Activated naive CD4-positive, alpha-beta T cell treated with anti-CD3 and anti-CD28 coated beads, Interleukin-2, amount 50 U/mL, for 72 hours (primary cell): ENCODE measurements at regions not wholly inside any gene's neighbourhood (a gene's known extent, or its start where the extent isn't known, plus 50 kb on each side); places are given as distances from the start of the nearest gene placed in this dataset.
"Not testable (repeated sequence)": the region's sequence is repeated elsewhere in the genome, so short reads cannot be mapped to it uniquely, and the experiment has no call there.

ENCODE experiments used
- ATAC-seq, 2 donors: fragments of 150-1000 bp; cut with Tn5 transposase; 2 replicates each; pipeline ENCODE4 v1.10.0; 2021; ENCODE audit warnings: mild to moderate bottlenecking in 2 of 2, moderate library complexity in 2 of 2
- DNase-seq, 2 donors: peaks; one replicate each; pipeline ENCODE4 v3.0.0; 2021 to 2022; ENCODE audit warnings: low spot score in 2 of 2
- H3K27ac Mint-ChIP-seq, 2 donors: one replicate each; pipeline ENCODE4 v1.8.0; 2022; ENCODE audit warnings: mild to moderate bottlenecking in 2 of 2, mixed read lengths in 2 of 2
- H3K36me3 Mint-ChIP-seq, 2 donors: one replicate each; pipeline ENCODE4 v1.8.0; 2022; ENCODE audit warnings: mixed read lengths in 2 of 2
- H3K9me3 Mint-ChIP-seq, 2 donors: one replicate each; pipeline ENCODE4 v1.8.0; 2022; ENCODE audit warnings: mixed read lengths in 2 of 2

DNA sequence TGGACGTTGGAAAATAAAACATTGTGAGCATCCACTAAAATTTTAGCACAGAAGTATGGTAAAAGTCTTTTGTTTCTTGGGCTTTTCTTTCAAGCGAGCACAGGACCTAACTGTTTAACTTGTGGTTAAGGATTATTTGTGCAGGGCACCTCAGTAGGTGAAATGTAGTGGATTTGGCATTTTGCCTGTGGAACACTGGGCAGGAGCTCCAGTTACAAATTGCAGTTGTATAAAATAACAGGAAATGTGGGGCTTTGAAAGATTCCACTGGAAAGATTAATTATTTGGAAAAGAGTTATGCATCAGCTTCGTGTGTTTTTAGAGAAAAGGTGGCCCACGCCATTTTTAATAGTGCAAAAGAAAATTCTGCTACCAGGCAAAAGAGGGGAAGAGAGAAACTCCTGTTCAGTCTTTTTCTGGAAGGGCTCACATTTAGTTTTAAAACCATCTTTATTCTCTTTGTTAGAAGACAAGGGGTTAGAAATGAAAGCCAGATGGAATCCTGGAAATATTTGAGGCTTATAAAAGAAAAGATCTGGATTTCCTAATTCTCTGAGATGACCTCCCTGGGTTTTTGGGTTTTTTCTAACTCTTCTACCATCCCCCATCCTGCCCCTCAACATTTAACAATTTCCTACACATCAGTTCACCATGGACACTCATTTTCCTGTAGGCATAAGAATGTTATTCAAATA, 144.3 kb upstream of the SERTAD2 start:
- ATAC-seq (no peak), DNase-seq (no peak)
- Mint-ChIP-seq H3K9me3 (no peaks in the 10 kb centered on the region), H3K27ac (no peak overlapping the region), H3K36me3 (no peaks in the 10 kb centered on the region)

GRCh38 chr2:64799592-64800252, 146.0 kb upstream of the SERTAD2 start:
- H3K9me3 Mint-ChIP-seq = no peaks in the 10 kb centered on the region
- no peak for ATAC-seq

DNA sequence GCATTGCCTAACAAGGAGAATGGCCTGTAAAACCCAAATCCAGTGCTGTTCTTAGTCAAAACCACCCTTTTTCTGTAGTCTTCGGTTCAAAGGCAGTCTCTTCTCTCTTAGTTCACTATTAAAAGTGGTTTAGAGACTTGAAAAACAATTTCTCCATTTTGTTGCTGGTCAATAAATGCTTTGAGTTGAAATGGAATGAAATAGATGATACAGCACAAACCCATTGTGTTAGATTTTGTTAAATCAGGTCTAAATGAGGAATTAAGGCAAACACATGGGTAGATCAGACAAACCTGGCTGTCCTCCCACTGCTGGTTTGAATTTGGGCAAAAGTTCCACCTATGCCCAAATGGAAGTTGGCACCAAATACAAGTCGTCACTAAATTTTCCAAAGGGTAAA, 150.1 kb upstream of the SERTAD2 start:
- peaks cover 0 to 4% of the 10 kb centered on the region in 2 donors for H3K9me3 Mint-ChIP-seq
- DNase-seq (no peak), ATAC-seq (no peak)
- no peaks in the 10 kb centered on the region for H3K36me3 Mint-ChIP-seq
- H3K27ac Mint-ChIP-seq = no peak overlapping the region

More at GRCh38 chr2:64799592-64800252, 146.0 kb upstream of the SERTAD2 start:
- no peak for DNase-seq
- H3K36me3 Mint-ChIP-seq = no peaks in the 10 kb centered on the region
- H3K27ac Mint-ChIP-seq = no peak overlapping the region

DNA sequence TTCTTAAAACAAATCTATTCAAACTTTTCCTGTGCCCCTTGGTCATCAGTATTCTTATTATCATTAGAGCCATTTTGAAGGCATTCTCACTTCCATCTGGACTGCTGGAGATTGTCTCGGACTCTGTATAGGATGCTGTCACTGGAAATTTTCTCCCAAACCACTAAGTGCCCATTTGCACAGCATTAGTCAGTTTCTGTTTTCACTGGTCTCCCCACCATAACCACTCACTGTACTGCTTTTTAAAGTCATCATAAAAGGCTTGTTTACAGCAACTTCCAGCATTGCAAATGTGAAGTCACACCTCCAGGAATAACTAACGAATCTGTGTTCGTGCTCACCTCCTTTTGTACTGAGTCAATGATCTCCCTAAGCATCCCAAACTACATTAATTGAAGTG, 150.9 kb upstream of the SERTAD2 start:
- Mint-ChIP-seq H3K36me3 (no peaks in the 10 kb centered on the region), H3K9me3 (peaks cover 0 to 7% of the 10 kb centered on the region in 2 donors)

DNA sequence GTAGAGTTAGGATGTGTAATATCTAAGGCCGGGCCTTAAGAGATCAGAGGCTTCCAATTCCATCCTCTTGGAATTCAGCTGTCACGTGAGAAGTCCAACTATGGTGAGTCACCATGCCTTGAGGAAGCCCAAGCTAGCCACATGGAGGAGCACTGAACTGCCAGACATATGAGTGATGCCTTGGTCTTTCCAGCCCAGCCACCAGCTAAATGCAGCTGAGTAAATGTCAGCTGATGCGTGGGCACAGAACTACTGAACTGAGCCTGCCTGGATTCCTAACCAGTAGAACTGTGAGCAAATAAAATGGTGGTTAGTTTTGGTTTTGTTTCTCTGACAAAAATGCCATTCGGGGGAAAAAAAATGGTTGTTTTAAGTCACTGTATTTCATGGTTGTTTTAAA, 153.7 kb upstream of the SERTAD2 start:
- DNase-seq (peak; percentile 29 to 65), ATAC-seq (peak; percentile 99 to 100)
- H3K9me3 Mint-ChIP-seq = peaks cover 0 to 9% of the 10 kb centered on the region in 2 donors
- H3K36me3 Mint-ChIP-seq = no peaks in the 10 kb centered on the region
- H3K27ac Mint-ChIP-seq = peak overlapping the region in 1 of 2 donors; percentile 1

More for the DNA sequence above, 150.9 kb upstream of the SERTAD2 start:
- ATAC-seq (no peak), DNase-seq (no peak)
- no peak overlapping the region for H3K27ac Mint-ChIP-seq

- H3K36me3 Mint-ChIP-seq = no peaks in the 10 kb centered on the region
- peak overlapping the region in 1 of 2 donors; percentile 1 for H3K27ac Mint-ChIP-seq
- no peak for DNase-seq
- H3K9me3 Mint-ChIP-seq = peaks cover 0 to 9% of the 10 kb centered on the region in 2 donors
- no peak for ATAC-seq
Observed at GRCh38 chr2:64808092-64808491, 154.4 kb upstream of the SERTAD2 start.

- ATAC-seq (no peak), DNase-seq (no peak)
- peak overlapping the region in 1 of 2 donors; percentile 1 for H3K27ac Mint-ChIP-seq
- no peaks in the 10 kb centered on the region for H3K36me3 Mint-ChIP-seq
- H3K9me3 Mint-ChIP-seq = peaks cover 0 to 9% of the 10 kb centered on the region in 2 donors
Observed at GRCh38 chr2:64808754-64809153, 155.0 kb upstream of the SERTAD2 start.

GRCh38 chr2:64809216-64809615, 155.5 kb upstream of the SERTAD2 start:
- Mint-ChIP-seq H3K9me3 (peaks cover 0 to 9% of the 10 kb centered on the region in 2 donors), H3K36me3 (no peaks in the 10 kb centered on the region), H3K27ac (no peak overlapping the region)
- DNase-seq = no peak
- no peak for ATAC-seq

- no peak overlapping the region for H3K27ac Mint-ChIP-seq
- H3K9me3 Mint-ChIP-seq = peaks cover 0 to 5% of the 10 kb centered on the region in 2 donors
- DNase-seq = no peak
- no peaks in the 10 kb centered on the region for H3K36me3 Mint-ChIP-seq
- no peak for ATAC-seq
Observed at GRCh38 chr2:64812285-64812684, 158.6 kb upstream of the SERTAD2 start.

DNA sequence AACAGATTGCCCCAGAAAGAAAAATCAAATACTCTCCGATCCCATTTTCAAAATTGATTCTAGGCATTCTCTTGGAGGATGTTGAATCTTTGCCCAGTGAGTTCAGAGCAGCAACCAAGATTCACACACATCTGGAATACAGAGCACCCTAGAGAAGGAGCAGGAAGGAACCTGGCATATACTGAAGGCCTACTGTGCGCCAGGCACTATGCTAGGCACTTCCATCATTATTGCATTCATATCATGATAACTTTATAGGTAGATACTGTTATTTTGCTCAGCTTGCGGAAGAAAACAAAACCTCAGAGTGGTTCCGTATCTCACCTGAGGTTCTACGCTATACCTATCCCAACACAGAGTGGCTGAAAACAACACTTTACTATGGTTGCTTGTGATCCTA, 160.3 kb upstream of the SERTAD2 start:
- Mint-ChIP-seq H3K9me3 (peaks cover 0 to 5% of the 10 kb centered on the region in 2 donors), H3K27ac (no peak overlapping the region), H3K36me3 (no peaks in the 10 kb centered on the region)
- no peak for DNase-seq
- no peak for ATAC-seq

DNA sequence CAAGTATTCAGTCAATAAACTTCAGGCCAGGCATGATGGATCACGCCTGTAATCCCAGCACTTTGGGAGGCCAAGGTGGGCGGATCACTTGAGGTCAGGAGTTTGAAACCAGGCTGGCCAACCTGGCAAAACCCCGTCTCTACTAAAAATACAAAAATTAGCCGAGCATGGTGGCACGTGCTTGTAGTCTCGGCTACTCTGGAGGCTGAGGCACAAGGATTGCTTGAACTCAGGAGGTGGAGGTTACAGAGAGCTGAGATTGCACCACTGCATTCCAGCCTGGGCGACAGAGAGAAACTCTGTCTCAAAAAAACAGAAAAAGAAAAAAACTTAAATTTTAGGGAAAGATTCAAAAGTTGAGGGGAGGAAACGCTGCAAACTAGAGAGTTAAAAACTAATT, 162.8 kb upstream of the SERTAD2 start:
- not testable (repeated sequence) for DNase-seq, H3K36me3 Mint-ChIP-seq, H3K9me3 Mint-ChIP-seq, H3K27ac Mint-ChIP-seq, ATAC-seq

- H3K36me3 Mint-ChIP-seq = no peaks in the 10 kb centered on the region
Observed at GRCh38 chr2:64817453-64817852, 163.7 kb upstream of the SERTAD2 start.

DNA sequence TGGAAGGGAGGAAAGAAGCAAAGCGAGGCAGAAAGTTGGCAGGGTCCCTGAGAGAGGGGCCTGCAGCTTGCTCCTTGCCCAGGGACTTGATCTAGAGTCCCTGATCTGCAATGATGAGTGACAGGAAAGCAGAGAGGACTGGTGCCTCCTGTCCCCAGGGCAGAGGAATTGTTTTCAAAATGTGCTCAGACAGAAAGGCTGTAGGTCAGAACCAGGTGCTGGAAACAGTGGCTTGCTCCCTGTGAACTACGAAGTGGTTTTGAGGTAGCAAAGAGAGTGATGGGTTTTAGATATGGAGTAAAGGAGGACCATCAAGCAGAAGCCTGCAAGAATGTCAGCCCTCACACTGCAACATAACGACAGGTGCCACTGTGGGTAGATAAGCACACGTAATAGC, 164.9 kb upstream of the SERTAD2 start:
- no peak for DNase-seq
- peak overlapping the region; percentile 29 to 92 for H3K27ac Mint-ChIP-seq
- no peak for ATAC-seq
- peaks cover 0 to 7% of the 10 kb centered on the region in 2 donors for H3K9me3 Mint-ChIP-seq
- no peaks in the 10 kb centered on the region for H3K36me3 Mint-ChIP-seq

More at GRCh38 chr2:64817453-64817852, 163.7 kb upstream of the SERTAD2 start:
- Mint-ChIP-seq H3K27ac (no peak overlapping the region), H3K9me3 (peaks cover 0 to 5% of the 10 kb centered on the region in 2 donors)
- DNase-seq = no peak
- no peak for ATAC-seq

DNA sequence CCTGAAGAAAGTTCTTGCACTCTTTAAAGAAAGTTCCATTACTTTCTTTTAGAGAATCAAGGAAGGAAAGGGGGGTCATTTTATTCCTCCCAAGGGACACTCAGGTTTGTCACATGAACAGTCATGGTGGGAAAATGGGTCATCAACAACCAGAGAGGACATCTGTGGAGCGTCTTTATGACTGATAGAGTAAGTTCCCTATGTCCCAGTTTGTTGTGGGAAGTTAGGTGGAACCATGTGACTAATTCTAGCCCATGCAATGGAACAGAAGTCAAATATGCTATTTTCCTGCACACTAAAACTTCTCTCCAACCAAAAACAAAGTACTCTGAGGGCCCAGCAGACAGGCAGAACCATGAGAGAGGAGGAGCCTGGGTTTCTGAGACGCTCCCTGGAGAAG, 165.6 kb upstream of the SERTAD2 start:
- ATAC-seq = peak in 1 of 2 donors; percentile 59
- no peak for DNase-seq
- H3K36me3 Mint-ChIP-seq = no peaks in the 10 kb centered on the region
- peak overlapping the region; percentile 75 to 92 for H3K27ac Mint-ChIP-seq
- H3K9me3 Mint-ChIP-seq = peaks cover 0 to 7% of the 10 kb centered on the region in 2 donors

- Mint-ChIP-seq H3K36me3 (no peaks in the 10 kb centered on the region), H3K9me3 (peaks cover 0 to 7% of the 10 kb centered on the region in 2 donors), H3K27ac (peak overlapping the region; percentile 92 to 93)
- peak in 1 of 2 donors; percentile 35 for DNase-seq
- peak; percentile 96 to 98 for ATAC-seq
Observed at GRCh38 chr2:64819774-64820688, 166.3 kb upstream of the SERTAD2 start.

- no peak for ATAC-seq
- Mint-ChIP-seq H3K36me3 (no peaks in the 10 kb centered on the region), H3K9me3 (peaks cover 0 to 7% of the 10 kb centered on the region in 2 donors), H3K27ac (no peak overlapping the region)
- no peak for DNase-seq
Observed at GRCh38 chr2:64820901-64821300, 167.2 kb upstream of the SERTAD2 start.

DNA sequence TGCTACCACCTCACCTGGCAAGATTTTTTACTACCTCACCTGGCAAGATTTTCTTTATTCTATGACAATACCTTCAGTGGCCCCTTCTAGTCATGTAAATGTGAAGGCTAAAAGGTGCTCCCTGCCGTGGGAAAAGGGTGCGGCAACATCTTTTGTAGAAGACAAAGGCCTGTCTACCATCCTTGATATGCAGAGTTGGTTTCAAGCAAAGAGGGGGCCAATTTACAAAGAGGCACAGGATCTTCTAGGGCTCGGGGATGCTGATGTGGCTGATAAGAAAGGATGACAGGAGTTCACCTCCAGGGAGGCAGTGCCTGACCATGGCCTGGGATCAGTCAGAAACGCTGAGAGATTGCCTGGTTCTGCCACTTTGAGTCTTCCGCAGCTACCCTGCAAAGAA, 165.4 kb upstream of the SLC1A4 start:
- DNase-seq = no peak
- no peaks in the 10 kb centered on the region for H3K36me3 Mint-ChIP-seq

More for the DNA sequence above, 165.4 kb upstream of the SLC1A4 start:
- ATAC-seq = no peak
- H3K9me3 Mint-ChIP-seq = peaks cover 0 to 8% of the 10 kb centered on the region in 2 donors
- no peak overlapping the region for H3K27ac Mint-ChIP-seq
